Breast epithelium (tissue), 4 donors: ENCODE measurements at regions not wholly inside any gene's neighbourhood (a gene's known extent, or its start where the extent isn't known, plus 50 kb on each side); places are given as distances from the start of the nearest gene placed in this dataset.

ENCODE experiments used
- DNase-seq, 2 donors: peaks; one replicate each; pipeline ENCODE4 v3.0.0-alpha.2; 2019; ENCODE audit warnings: low spot score in 2 of 2
- H3K27ac ChIP-seq, 2 donors: fragments of 200-600 bp; sonication (generic) in 1 of 2; one replicate each; pipeline ENCODE4 v1.5.1; 2016 to 2019; ENCODE audit warnings: mild to moderate bottlenecking in 1 of 2
- H3K27me3 ChIP-seq, 2 donors: fragments of 200-600 bp; sonication (generic) in 1 of 2; one replicate each; pipeline versions ENCODE4 v1.5.1 to v1.6.0; 2017 to 2019; ENCODE audit warnings: control low read depth in 1 of 2, mild to moderate bottlenecking in 1 of 2
- H3K36me3 ChIP-seq: fragments of 200-600 bp; one replicate; pipeline ENCODE4 v1.5.1; 2019
- H3K4me1 ChIP-seq, 2 donors: fragments of 200-600 bp; sonication (generic); one replicate each; pipeline ENCODE4 v1.5.1; 2016 to 2019; ENCODE audit warnings: control low read depth in 1 of 2
- H3K4me3 ChIP-seq, 3 donors: fragments of 200-600 bp; sonication (generic); 1 replicate in 2 of 3; 2 replicates in 1 of 3; pipeline ENCODE4 v1.5.1; 2016 to 2019; ENCODE audit warnings: mild to moderate bottlenecking in 3 of 3, moderate library complexity in 2 of 3
- H3K9me3 ChIP-seq, 2 donors: fragments of 200-600 bp; sonication (generic) in 1 of 2; one replicate each; pipeline ENCODE4 v1.5.1; 2016 to 2019; ENCODE audit warnings: control low read depth in 1 of 2
- POLR2A ChIP-seq: fragments of 450-650 bp; IDR thresholded peaks from one replicate; pipeline ENCODE4 v1.6.1; 2016; ENCODE audit warnings: antibody characterized with exemption, mild to moderate bottlenecking, moderate library complexity
- POLR2AphosphoS5 ChIP-seq, 3 donors: sonication (generic); formaldehyde crosslinking; IDR thresholded peaks; one replicate each; pipeline ENCODE4 v1.6.1; 2017; ENCODE audit warnings: antibody characterized with exemption in 3 of 3
- intact Hi-C: fragments of 100-400 bp; cut with DNase I; formaldehyde crosslinking; loops from one replicate; pipeline ENCODE4 v1.15.1; 2023; ENCODE audit warnings: low total_unique reads
- TF ChIP-seq, protein P1 (sequence below), 3 donors: fragments of 450-650 bp; IDR thresholded peaks; one replicate each; pipeline ENCODE4 v1.5.1; 2016 to 2017; ENCODE audit warnings: antibody characterized with exemption in 3 of 3, mild to moderate bottlenecking in 3 of 3, moderate library complexity in 3 of 3

DNA sequence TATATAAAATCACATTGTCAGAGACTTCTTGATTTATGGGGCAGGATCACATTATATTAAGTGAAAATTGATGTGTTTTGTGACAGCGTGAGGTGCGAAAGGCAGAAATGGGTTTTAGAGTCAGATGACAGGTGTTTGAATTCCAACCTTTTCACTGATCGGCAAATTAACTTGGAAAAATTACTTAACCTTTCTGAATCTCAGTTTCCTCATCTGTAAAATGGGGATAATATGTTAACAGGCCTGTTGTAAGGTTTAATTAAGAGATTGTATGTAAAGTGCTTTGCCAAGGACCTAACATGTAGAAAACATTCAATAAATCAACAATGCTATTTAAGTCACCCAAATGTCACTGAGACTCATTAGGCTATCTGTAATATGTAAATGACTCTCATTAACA lies 221.2 kb upstream of the LYZL1 start:
- H3K4me3 ChIP-seq: no peak overlapping the region
- no peaks in the 10 kb centered on the region for H3K27me3 ChIP-seq
- H3K9me3 ChIP-seq: no peaks in the 10 kb centered on the region
- TF ChIP-seq POLR2A: no peak
- TF ChIP-seq POLR2AphosphoS5 (IDR thresholded peaks at IDR 0.05): no peak
- TF ChIP-seq, protein P1, sequence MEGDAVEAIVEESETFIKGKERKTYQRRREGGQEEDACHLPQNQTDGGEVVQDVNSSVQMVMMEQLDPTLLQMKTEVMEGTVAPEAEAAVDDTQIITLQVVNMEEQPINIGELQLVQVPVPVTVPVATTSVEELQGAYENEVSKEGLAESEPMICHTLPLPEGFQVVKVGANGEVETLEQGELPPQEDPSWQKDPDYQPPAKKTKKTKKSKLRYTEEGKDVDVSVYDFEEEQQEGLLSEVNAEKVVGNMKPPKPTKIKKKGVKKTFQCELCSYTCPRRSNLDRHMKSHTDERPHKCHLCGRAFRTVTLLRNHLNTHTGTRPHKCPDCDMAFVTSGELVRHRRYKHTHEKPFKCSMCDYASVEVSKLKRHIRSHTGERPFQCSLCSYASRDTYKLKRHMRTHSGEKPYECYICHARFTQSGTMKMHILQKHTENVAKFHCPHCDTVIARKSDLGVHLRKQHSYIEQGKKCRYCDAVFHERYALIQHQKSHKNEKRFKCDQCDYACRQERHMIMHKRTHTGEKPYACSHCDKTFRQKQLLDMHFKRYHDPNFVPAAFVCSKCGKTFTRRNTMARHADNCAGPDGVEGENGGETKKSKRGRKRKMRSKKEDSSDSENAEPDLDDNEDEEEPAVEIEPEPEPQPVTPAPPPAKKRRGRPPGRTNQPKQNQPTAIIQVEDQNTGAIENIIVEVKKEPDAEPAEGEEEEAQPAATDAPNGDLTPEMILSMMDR (IDR thresholded peaks at IDR 0.05): no peak
- H3K4me1 ChIP-seq: no peaks in the 10 kb centered on the region
- no peak overlapping the region for H3K27ac ChIP-seq
- DNase-seq: no peak
- intact Hi-C loops: no loop called here
- no peaks in the 10 kb centered on the region for H3K36me3 ChIP-seq

DNA sequence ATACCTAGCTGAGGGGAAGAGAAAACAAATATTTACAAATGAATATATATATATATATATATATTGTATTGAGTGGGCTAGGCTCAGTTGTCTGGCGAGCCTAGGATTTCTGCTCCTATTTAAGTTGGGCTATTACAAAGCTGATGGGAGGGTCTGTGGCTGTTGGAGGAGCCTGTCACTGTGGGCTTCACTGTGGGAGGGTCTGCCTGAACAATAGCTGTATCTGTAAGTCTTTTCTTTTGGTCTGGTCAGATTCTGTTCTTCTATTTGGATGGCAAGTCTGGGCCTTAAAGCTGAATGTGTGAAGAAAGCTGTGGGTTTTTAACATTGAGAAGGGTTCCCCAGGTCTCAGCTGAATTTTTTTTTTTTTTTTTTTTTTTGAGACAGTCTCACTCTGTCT lies 220.6 kb upstream of the LYZL1 start:
- TF ChIP-seq POLR2A (no peak), POLR2AphosphoS5 (IDR thresholded peaks at IDR 0.05) (no peak)
- TF ChIP-seq, protein P1 (IDR thresholded peaks at IDR 0.05): no peak
- no peak overlapping the region for H3K27ac ChIP-seq
- no peaks in the 10 kb centered on the region for H3K27me3 ChIP-seq
- H3K4me3 ChIP-seq: no peak overlapping the region
- H3K36me3 ChIP-seq: no peaks in the 10 kb centered on the region
- H3K4me1 ChIP-seq: no peaks in the 10 kb centered on the region
- intact Hi-C loops: no loop called here
- no peaks in the 10 kb centered on the region for H3K9me3 ChIP-seq
- no peak for DNase-seq

DNA sequence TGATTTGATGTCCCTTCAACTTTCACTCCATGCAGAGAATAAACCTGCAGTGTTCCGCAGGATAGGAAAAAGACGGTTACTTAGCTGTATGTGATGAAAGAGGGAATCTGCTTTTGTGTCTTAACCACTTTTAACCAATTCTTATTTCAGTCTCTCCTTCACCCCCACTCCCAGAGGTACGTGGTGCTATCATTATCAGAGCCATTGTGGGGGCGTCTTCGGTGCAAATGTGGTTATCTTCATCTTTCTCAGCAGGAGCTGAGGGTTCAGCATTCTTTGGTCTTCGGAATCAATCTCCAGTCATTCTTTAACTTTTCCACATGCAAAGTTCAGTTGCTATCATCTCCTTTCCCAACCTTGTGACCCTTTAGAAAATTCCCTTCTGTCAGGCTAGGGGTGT lies 219.9 kb upstream of the LYZL1 start:
- no peak for TF ChIP-seq POLR2A
- TF ChIP-seq POLR2AphosphoS5 (IDR thresholded peaks at IDR 0.05): no peak
- TF ChIP-seq, protein P1 (IDR thresholded peaks at IDR 0.05): no peak
- no peaks in the 10 kb centered on the region for H3K9me3 ChIP-seq
- intact Hi-C loops: no loop called here
- H3K27ac ChIP-seq: no peak overlapping the region
- H3K27me3 ChIP-seq: no peaks in the 10 kb centered on the region
- no peak for DNase-seq
- H3K4me3 ChIP-seq: no peak overlapping the region
- no peaks in the 10 kb centered on the region for H3K4me1 ChIP-seq
- no peaks in the 10 kb centered on the region for H3K36me3 ChIP-seq

DNA sequence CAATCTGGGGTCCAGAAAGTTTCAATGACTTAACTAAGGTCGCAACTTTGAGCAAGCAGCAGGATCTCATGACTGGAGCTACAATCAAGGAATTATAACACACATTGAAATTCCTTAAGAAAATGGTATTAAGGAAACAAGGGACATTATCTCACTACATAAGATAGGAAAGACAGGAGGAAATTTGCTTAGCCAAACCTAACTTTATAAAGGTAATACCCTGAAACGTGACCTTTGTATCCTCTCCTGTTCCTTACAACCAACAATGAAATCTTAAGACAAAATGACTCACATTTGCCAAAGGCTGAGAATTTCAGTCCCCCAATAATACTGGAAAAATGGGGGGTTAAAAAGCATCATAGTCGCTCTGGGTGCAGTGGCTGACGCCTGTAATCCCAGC lies 218.9 kb upstream of the LYZL1 start:
- no peaks in the 10 kb centered on the region for H3K4me1 ChIP-seq
- intact Hi-C loops: no loop called here
- H3K27me3 ChIP-seq: no peaks in the 10 kb centered on the region
- H3K4me3 ChIP-seq: no peak overlapping the region
- TF ChIP-seq POLR2A (no peak), POLR2AphosphoS5 (IDR thresholded peaks at IDR 0.05) (no peak)
- TF ChIP-seq, protein P1 (IDR thresholded peaks at IDR 0.05): no peak
- no peaks in the 10 kb centered on the region for H3K9me3 ChIP-seq
- DNase-seq: no peak
- no peak overlapping the region for H3K27ac ChIP-seq
- H3K36me3 ChIP-seq: no peaks in the 10 kb centered on the region

DNA sequence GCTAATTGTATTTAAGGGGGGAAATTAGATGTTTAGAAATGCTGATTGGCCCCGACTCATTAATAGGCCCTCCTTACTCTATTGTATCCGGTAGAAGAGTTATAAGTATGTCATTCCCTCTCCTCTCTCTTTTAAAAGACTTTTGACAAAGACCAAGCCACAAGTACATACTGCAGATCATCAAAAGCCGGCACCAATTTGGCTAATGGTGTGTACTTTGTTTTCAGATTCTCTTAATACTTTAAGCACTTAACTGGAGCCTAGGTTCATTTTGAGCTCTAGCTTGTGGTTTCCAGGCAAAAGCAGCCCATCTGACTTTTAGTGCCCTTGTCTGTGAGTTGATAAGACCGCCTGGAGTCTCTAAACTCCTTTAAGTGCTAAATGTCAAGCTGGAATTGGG lies 210.0 kb upstream of the LYZL1 start:
- intact Hi-C loops: no loop called here
- Histone ChIP-seq H3K9me3 (no peaks in the 10 kb centered on the region), H3K27me3 (no peaks in the 10 kb centered on the region), H3K4me1 (no peaks in the 10 kb centered on the region), H3K36me3 (no peaks in the 10 kb centered on the region), H3K4me3 (no peak overlapping the region), H3K27ac (no peak overlapping the region)
- DNase-seq: no peak
- TF ChIP-seq, protein P1 (IDR thresholded peaks at IDR 0.05): no peak
- no peak for TF ChIP-seq POLR2AphosphoS5 (IDR thresholded peaks at IDR 0.05)
- no peak for TF ChIP-seq POLR2A
